Stimulated activated CD4-positive, alpha-beta T cell treated with anti-CD3 and anti-CD28 coated beads, TNF-alpha, amount 100 ng/mL, for 1 hour (primary cell): ENCODE measurements at regions not wholly inside any gene's neighbourhood (a gene's known extent, or its start where the extent isn't known, plus 50 kb on each side); places are given as distances from the start of the nearest gene placed in this dataset.

Experiments used
- DNase-seq, 3 donors: peaks; one replicate each; pipeline ENCODE4 v3.0.0-alpha.2; 2020; ENCODE audit warnings: low read depth in 3 of 3, low spot score in 1 of 3

DNA sequence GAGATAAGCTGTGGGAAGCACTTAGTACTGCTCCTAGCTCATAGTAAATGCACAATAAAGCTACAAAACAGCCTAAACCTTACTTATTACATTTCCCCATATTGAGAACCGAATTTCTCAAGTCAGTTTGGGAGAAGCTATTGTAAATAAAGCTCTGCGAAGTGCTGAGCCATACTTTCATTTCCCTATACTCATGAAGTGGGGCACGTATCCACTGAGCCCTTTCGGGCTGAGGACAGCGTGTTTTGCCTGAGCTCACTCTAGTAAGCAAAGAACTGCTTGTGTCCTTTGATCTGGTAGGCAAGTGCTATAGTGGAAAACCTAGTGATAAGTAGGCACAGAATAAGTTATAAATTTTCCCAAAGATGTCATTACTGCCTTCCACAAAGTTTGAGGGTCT is 165.0 kb downstream of the RSL24D1 start:
- no peak for DNase-seq

DNA sequence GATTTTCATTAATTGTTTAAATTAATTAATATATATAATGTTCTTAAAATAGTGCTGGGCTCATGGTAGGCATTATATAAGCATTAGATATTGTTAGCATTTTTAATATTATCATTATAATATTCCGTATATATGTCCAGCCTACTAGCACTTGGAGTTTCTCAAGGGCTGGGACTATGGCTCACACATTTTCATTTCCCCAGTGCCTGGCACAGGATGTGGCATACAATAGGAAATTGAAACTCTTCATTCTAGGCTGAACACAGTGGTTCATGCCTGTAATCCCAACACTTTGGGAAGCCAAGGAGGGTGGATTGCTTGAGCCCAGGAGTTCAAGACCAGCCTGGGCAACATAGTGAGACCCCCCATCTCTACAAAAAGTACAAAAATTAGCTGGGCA is 170.4 kb downstream of the RSL24D1 start:
- no peak for DNase-seq

GRCh38 chr15:55017635-55018034 is 179.1 kb downstream of the RSL24D1 start:
- DNase-seq: no peak

- no peak for DNase-seq
Observed at GRCh38 chr15:55016225-55016624, 180.5 kb downstream of the RSL24D1 start.

GRCh38 chr15:55015093-55015445 is 181.7 kb downstream of the RSL24D1 start:
- DNase-seq: no peak

GRCh38 chr15:55014391-55015092 is 182.2 kb downstream of the RSL24D1 start:
- DNase-seq: no peak

- DNase-seq: no peak
Observed at GRCh38 chr15:55008421-55008820, 188.3 kb downstream of the RSL24D1 start.

DNA sequence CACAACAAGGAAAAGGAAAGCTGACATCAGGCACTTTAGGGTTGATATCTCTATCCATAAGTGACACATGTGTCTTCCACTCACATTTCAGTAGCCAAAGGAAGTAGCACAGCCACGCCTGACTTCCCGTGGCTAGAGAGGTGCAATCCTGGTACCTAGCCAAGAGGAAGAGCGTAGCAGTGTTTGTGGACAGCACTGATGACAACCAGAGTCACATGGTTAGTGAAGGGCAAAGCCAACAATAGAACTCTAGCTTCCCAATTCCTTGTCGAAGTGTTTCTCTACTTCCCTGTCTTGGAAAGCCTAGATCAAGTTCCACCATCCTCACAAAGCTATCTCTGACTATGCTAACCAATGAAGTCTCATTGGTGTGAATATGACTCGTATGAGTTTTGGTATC is 189.2 kb downstream of the RSL24D1 start:
- DNase-seq: no peak

DNA sequence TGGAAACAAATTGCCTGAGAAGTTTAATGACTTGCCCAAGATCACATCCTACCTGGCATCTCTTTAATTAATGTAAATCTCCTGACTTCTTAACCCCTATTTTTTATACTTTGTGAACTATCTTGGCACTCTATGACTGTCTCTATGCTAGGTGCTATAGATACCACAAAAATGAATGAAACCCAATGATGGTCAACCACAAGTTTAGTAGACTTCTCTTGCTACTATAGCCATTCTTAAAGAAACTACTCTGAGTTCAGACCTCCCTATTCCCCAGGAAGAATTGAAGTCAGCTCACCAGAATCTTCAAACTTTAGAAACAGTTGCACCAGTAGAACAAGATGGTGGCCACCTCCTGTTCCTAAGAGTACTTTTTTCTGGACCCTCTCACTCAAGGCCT is 191.1 kb downstream of the RSL24D1 start:
- DNase-seq: no peak

- DNase-seq: no peak
Observed at GRCh38 chr15:55003965-55004873, 192.5 kb downstream of the RSL24D1 start.

DNA sequence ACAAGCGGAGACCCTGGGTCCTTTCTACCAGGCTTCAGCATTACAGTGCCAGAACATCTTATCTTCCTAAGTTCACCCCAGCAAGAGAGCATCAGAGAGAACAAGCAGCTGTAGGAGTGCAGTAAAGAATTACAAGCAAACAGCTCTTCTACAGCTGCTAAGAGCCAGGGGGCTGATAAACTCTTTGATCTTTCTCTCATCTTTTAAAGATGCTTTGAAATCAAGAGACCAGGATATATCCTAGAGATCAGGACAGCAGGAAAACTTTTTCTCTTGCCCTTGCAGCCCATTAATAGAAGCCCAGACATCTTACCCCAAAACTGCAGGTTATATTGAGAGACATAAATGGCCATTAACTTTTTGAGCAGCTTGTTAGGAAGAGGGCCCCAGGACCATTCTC is 198.1 kb downstream of the RSL24D1 start:
- no peak for DNase-seq

DNA sequence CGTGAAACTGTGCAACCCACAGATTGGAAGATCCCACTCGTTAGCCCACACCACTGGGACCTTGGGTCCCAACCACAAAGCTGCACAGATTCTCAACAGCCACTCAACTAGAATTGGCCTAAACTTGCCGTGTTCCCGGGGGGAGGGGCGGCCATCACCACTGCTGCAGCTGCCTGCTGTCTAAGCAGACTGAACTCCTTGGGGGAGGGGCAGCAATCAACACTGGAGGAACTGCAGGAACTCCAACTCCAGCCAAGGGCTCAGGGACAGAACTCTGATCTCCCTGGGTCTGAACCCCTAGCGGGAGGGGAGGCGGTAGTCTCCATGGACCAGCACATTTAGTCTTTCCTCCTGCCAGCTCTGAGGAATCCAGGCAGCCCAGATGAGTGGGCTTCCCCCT is 205.9 kb downstream of the RSL24D1 start:
- no peak for DNase-seq

- no peak for DNase-seq
Observed at GRCh38 chr15:54987881-54988280, 208.9 kb downstream of the RSL24D1 start.

- no peak for DNase-seq
Observed at GRCh38 chr15:54979964-54980363, 216.8 kb downstream of the RSL24D1 start.

DNA sequence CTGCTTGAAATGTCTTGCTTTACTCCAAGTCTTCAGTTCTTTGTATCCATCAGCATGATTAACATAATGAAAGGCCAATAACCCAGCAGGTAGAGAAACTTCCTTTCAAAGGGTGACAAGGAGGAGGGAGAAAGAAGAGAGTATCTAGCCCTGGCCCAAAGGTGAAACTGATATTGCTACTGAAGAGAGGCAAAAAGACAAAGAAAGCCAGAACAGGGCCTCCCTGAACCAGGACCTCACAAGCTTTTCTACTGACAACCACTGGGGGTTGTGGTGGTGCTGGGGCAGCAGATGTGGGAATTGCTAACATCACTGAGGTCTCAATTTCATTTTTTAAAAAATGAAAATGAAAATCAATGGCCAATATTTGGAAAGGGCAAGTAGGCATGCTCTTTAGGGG is 234.1 kb downstream of the RSL24D1 start:
- DNase-seq: no peak

- no peak for DNase-seq
Observed at GRCh38 chr15:54960266-54960665, 236.5 kb downstream of the RSL24D1 start.

GRCh38 chr15:54941417-54941816 is 255.3 kb downstream of the RSL24D1 start:
- DNase-seq: no peak

DNA sequence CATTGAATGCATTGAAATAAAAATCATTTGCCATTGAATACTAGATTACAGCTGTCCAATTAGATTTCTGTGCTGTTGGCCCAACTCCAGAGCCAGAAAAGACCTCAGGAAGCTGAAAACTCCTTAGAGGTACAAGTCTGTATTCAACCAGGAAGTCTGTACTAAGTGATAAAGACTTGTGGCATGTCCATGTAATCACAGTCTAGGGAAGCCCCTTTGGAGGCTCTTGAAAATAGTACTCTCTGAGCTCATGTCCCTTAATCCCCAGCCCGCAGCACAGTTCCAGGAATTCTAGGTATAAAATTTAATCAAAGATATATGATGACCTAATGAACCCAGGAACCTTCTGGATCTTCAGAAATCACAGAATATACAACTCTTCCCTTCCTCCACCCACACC is 279.4 kb downstream of the RSL24D1 start:
- no peak for DNase-seq

GRCh38 chr15:54915380-54915779 is 281.4 kb downstream of the RSL24D1 start:
- no peak for DNase-seq

DNA sequence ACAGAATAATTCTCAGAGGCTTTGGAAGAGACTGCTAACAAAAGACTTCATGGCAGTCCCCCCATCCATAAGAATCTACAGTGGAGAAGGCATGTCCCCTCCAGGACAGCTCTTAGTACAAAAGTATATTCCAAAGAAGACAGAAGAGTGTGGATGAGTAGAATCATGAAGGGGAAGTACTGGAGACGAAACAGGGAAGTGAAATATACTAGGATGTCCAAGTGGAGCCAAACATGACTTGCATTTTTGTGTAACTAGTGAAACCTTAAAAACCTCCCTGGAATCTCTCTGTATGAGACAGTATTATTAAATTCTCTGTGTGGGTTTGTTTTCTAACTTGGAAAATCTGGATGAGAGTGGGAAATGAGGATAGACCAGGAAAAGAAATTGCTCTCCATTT is 312.4 kb downstream of the RSL24D1 start:
- no peak for DNase-seq

DNA sequence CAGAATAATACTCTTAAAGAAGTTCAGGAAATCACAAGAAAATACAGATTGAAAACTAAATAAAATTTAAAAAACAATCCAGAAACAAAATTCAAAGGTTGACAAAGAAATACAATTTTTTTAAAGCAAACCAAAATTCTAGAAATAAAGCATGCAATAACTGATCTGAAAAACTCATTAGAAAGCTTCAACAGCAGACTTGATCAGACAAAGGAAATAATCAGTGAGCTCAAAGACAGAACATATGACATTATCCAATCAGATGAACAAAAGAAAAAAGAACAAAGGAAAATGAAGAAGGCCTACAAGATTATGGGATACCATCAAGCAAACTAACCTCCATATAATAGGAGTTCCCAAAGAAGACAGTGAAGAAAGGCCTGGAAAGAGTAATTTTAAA is 336.8 kb downstream of the RSL24D1 start:
- no peak for DNase-seq

DNA sequence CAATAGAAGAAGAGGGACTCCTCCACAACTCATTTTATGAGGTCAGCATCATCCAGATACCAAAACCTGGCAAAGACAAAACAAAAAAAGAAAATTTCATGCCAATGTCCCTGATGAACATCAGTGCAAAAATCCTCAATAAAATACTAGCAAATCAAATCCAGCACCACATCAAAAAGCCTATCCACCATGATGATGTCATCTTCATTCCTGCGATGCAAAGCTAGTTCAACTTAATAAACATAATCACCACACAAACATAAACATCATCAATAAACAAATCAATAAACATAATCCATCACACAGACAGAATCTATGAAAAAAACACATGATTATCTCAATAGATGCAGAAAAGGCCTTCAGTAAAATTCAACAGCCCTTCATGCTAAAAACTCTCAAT is 342.1 kb downstream of the RSL24D1 start:
- DNase-seq: no peak

DNA sequence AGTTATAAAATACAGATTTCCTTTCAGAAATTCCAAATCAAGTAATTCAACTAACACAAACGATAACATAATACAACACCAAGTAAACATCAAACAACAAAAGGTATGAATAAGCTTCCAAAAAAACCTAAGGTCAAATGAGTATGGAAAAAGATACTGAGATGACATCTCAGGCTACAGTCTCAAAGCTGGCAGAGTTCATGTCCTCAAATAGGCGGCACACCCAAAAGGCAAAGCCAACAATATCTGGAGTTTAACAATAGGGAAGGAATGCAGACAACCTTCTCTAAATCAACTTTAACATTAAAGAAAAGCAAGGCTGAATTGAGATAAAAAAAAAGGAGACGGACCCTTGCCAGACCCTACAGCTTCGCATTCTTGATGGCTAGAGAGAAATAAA is 346.6 kb downstream of the RSL24D1 start:
- DNase-seq: no peak
